LNCAP (cell line): ENCODE measurements at regions not wholly inside any gene's neighbourhood (a gene's known extent, or its start where the extent isn't known, plus 50 kb on each side); places are given as distances from the start of the nearest gene placed in this dataset.

ENCODE experiments used
- CTCF ChIP-seq: fragments of 450-650 bp; IDR thresholded peaks from 2 replicates; pipeline ENCODE4 v1.5.1; 2017; ENCODE audit warnings: mild to moderate bottlenecking

- no peak for TF ChIP-seq CTCF
Measured at GRCh38 chr3:1787094-1787493, 311.6 kb upstream of the CNTN4 start.

- no peak for TF ChIP-seq CTCF
Measured at GRCh38 chr3:1792466-1792865, 306.2 kb upstream of the CNTN4 start.

- TF ChIP-seq CTCF = no peak
Measured at GRCh38 chr3:1798711-1799405, 299.8 kb upstream of the CNTN4 start.

- no peak for TF ChIP-seq CTCF
Measured at GRCh38 chr3:1805331-1805730, 293.3 kb upstream of the CNTN4 start.

DNA sequence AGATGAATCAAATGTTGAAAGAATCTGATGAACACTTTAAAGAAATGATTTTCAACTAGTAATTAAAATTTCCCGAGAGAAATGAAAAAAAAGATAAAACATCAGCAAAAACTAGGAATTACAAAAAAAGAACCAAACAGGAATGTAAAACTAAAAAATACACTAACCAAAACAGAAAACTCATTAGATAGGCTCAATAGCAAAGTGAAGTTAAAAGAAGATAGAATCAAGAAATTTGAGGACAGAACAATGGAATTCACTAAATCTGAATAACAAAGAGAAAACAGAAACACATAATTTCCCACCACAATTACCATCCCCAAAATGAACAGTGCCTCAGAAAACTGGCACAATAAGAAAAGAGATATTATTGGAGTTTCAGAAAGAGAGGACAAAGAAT is 290.1 kb upstream of the CNTN4 start:
- TF ChIP-seq CTCF = no peak

DNA sequence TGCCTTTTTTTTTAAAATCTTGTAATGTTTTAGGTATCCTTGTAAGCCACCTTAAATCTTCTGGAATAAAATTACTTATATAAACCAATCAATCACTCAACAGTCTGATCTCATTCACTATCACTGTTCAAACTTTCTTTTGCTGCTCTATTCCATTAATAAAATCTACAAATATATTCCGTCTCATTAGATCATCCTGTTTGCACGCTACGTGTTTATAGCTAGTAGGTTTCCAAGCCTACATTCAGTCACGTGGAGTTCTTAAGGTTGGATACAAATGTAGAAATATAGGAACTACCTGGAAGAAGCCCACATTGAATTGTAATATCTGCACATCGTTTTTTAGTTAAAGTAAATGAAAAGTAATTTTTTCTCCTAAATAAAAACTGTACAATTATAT is 274.8 kb upstream of the CNTN4 start:
- no peak for TF ChIP-seq CTCF

GRCh38 chr3:1824359-1824758 is 274.3 kb upstream of the CNTN4 start:
- no peak for TF ChIP-seq CTCF

- TF ChIP-seq CTCF = no peak
Measured at GRCh38 chr3:1828519-1828918, 270.1 kb upstream of the CNTN4 start.
